ENCODE measurements at regions not wholly inside any gene's neighbourhood (a gene's known extent, or its start where the extent isn't known, plus 50 kb on each side); places are given as distances from the start of the nearest gene placed in this dataset.

- no peaks in the 10 kb centered on the region for H3K9me3 Mint-ChIP-seq
- DNase-seq (no peak), ATAC-seq (replicated peaks) (no peak)
- H3K27me3 Mint-ChIP-seq: no peaks in the 10 kb centered on the region
- no peaks in the 10 kb centered on the region for H3K4me1 Mint-ChIP-seq
- H3K27ac Mint-ChIP-seq: no peak overlapping the region
- no peak overlapping the region for H3K4me3 Mint-ChIP-seq
- H3K36me3 Mint-ChIP-seq: no peaks in the 10 kb centered on the region
These were observed 745.1 kb downstream of the LTN1 start for GRCh38 chr21:28247454-28248020.

DNA sequence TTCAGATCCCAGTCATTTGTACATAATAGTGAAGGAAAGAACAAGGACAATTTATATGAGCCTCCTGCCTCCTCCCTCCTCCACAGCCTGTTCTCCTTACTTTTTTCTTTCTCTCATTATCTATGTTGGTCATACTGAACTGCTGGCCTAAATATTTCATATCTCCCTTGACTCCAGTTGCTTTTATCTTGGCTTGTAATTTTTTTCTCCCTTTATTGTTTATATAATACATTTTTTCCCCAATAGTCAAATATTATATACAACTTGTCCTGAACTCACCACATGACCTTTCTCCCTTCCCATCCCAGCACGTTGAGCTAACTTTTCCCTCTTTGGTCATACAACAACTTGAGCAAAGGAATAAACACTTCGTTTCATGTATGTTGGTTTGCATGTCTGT is 752.1 kb downstream of the LTN1 start:
- Mint-ChIP-seq H3K36me3 (no peaks in the 10 kb centered on the region), H3K4me3 (no peak overlapping the region), H3K4me1 (no peaks in the 10 kb centered on the region), H3K27ac (no peak overlapping the region), H3K9me3 (no peaks in the 10 kb centered on the region), H3K27me3 (no peaks in the 10 kb centered on the region)
- ATAC-seq (replicated peaks) (no peak), DNase-seq (no peak)

- DNase-seq (no peak), ATAC-seq (replicated peaks) (no peak)
- H3K27ac Mint-ChIP-seq: no peak overlapping the region
- H3K27me3 Mint-ChIP-seq: no peaks in the 10 kb centered on the region
- no peaks in the 10 kb centered on the region for H3K4me1 Mint-ChIP-seq
- no peak overlapping the region for H3K4me3 Mint-ChIP-seq
- no peaks in the 10 kb centered on the region for H3K36me3 Mint-ChIP-seq
- H3K9me3 Mint-ChIP-seq: no peaks in the 10 kb centered on the region
These were observed 753.3 kb downstream of the LTN1 start for GRCh38 chr21:28239340-28239739.

- no peak for ATAC-seq (replicated peaks)
- H3K27ac Mint-ChIP-seq: no peak overlapping the region
These were observed 755.0 kb downstream of the LTN1 start for GRCh38 chr21:28237661-28238060.

GRCh38 chr21:28235169-28235895 is 757.3 kb downstream of the LTN1 start:
- no peak overlapping the region for H3K4me3 Mint-ChIP-seq
- DNase-seq (no peak), ATAC-seq (replicated peaks) (peak in 1 of 2 donors; percentile 27)
- H3K9me3 Mint-ChIP-seq: no peaks in the 10 kb centered on the region
- no peak overlapping the region for H3K27ac Mint-ChIP-seq
- H3K4me1 Mint-ChIP-seq: no peaks in the 10 kb centered on the region
- no peaks in the 10 kb centered on the region for H3K36me3 Mint-ChIP-seq
- H3K27me3 Mint-ChIP-seq: no peaks in the 10 kb centered on the region

More at GRCh38 chr21:28237661-28238060, 755.0 kb downstream of the LTN1 start:
- Mint-ChIP-seq H3K4me3 (no peak overlapping the region), H3K27me3 (no peaks in the 10 kb centered on the region), H3K4me1 (no peaks in the 10 kb centered on the region), H3K9me3 (no peaks in the 10 kb centered on the region), H3K36me3 (no peaks in the 10 kb centered on the region)
- DNase-seq: no peak

DNA sequence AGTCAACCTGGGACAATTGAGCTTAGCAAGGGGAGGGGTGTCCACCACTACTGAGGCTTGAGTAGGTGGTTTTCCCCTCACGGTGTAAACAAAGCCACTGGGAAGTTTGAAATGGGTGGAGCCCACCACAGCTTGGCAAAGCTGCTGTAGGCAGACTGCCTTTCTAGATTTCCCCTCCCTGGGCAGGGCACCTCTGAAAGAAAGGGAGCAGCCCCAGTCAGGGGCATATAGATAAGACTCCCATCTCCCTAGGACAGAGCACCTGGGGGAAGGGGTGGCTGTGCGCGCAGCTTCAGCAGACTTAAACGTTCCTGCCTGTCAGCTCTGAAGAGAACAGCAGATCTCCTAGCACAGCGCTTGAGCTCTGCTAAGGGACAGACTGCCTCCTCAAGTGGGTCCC is 758.4 kb downstream of the LTN1 start:
- Mint-ChIP-seq H3K27me3 (no peaks in the 10 kb centered on the region), H3K36me3 (no peaks in the 10 kb centered on the region), H3K4me1 (no peaks in the 10 kb centered on the region), H3K4me3 (no peak overlapping the region), H3K27ac (no peak overlapping the region), H3K9me3 (no peaks in the 10 kb centered on the region)
- ATAC-seq (replicated peaks) (no peak), DNase-seq (no peak)

DNA sequence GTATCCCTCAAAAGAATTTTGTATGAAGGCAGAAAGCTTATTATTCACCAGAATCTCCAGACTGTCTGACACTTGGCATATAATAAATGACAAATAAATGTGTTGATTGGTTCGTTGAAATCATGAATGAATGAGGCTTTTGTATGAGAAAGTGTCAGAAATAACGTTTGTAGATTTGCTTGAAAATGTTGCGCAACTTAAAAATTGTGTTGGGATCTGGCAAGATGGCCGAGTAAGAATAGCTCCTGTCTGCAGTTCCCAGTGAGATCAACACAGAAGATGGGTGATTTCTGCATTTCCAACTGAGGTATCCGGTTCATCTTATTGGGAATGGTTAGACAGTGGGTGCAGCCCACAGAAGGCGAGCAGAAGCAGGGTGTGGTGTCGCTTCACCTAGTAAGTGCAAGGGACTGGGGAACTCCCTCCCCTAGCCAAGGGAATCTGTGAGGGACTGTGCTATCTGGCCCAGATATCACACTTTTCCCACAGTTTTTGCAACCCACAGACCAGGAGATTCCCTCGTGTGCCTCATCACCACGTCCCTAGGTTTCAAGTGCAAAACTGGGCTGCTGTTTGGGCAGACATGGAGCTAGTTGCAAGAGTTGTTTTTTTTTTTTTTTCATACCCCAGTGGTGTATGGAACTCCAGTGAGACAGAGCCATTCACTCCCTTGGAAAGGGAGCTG is 759.0 kb downstream of the LTN1 start:
- Mint-ChIP-seq H3K4me3 (no peak overlapping the region), H3K27ac (no peak overlapping the region), H3K36me3 (no peaks in the 10 kb centered on the region), H3K4me1 (no peaks in the 10 kb centered on the region), H3K9me3 (no peaks in the 10 kb centered on the region), H3K27me3 (no peaks in the 10 kb centered on the region)
- ATAC-seq (replicated peaks): no peak
- DNase-seq: no peak

DNA sequence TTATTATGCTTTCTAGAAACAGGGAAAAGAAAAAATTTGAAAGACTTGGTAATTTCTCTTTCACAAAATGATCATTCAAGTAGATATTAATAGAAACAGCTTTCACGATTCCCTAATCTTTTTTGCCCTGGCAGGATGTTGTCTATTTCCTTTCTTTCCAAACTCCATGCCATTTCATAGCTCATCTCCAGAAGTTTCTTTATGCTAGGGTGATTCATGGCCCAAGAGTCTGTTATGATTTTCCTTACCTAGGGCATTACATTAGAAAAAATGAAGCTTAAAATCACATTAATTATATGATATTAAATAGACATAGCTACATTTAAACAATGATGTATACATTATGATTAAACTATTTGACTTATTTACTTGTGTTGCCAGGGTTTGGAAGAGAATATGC is 762.1 kb downstream of the LTN1 start:
- H3K4me1 Mint-ChIP-seq: no peaks in the 10 kb centered on the region
- no peak overlapping the region for H3K27ac Mint-ChIP-seq
- no peaks in the 10 kb centered on the region for H3K27me3 Mint-ChIP-seq
- H3K9me3 Mint-ChIP-seq: no peaks in the 10 kb centered on the region
- ATAC-seq (replicated peaks): no peak
- no peak overlapping the region for H3K4me3 Mint-ChIP-seq
- no peaks in the 10 kb centered on the region for H3K36me3 Mint-ChIP-seq
- no peak for DNase-seq

GRCh38 chr21:28229814-28230213 is 762.9 kb downstream of the LTN1 start:
- ATAC-seq (replicated peaks): no peak
- DNase-seq: no peak
- Mint-ChIP-seq H3K4me1 (no peaks in the 10 kb centered on the region), H3K27me3 (no peaks in the 10 kb centered on the region), H3K36me3 (no peaks in the 10 kb centered on the region), H3K27ac (no peak overlapping the region), H3K9me3 (no peaks in the 10 kb centered on the region), H3K4me3 (no peak overlapping the region)

DNA sequence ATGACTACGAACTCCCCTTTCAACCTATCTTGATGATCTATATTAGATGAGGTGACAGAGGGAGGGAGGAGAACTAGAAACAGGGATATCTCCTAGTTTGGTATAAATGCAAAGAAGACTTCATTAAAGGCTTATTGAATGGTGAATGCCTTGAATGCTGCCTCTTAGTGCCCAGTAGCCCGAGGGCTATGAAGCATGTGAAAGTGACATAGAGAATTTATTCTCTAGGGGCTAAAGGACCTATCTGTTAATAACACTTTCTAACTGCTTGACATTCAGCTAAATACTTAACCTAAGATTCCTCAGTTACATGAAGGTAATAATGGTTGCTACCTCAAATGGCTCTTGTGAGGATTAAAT is 764.1 kb downstream of the LTN1 start:
- ATAC-seq (replicated peaks) (no peak), DNase-seq (no peak)
- Mint-ChIP-seq H3K4me3 (no peak overlapping the region), H3K9me3 (no peaks in the 10 kb centered on the region), H3K4me1 (no peaks in the 10 kb centered on the region), H3K27me3 (no peaks in the 10 kb centered on the region), H3K27ac (no peak overlapping the region), H3K36me3 (no peaks in the 10 kb centered on the region)

DNA sequence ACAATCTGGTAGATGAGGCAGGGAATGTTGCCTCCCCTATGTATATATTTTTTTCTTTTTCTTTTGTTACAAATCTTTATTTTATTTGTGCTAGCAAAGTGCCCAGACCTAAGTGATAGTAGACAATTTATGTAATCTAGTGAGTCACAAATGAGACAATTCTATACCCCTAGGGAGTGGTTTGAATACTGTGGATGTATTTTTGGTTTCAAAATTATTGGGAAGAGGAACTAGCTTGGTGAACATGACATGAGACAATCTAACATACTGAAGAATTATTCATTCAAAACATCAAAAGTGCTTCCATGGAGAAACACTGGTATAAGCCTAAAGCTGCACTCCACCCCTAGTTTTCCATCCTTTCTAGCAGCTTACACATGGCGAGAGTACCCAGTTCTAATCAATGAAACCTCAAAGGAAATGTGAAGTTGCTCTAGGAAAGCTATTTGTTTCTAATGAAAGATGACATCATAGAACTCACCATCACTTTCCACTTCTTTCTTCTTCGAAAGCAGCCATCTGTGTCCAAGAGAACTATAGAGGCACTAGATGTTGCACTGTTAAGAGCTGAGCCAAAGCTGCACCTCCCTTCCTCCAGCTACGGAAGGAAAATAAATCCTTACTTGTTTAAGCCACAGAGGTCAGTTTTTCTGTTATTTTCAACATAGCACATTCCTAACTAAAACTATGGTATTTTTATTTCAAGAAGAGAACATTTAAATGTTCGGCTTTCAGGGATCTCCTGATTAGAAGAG is 764.6 kb downstream of the LTN1 start:
- Mint-ChIP-seq H3K27ac (no peak overlapping the region), H3K36me3 (no peaks in the 10 kb centered on the region), H3K27me3 (no peaks in the 10 kb centered on the region), H3K4me1 (no peaks in the 10 kb centered on the region), H3K9me3 (no peaks in the 10 kb centered on the region), H3K4me3 (no peak overlapping the region)
- ATAC-seq (replicated peaks) (peak; percentile 39 to 59), DNase-seq (no peak)

DNA sequence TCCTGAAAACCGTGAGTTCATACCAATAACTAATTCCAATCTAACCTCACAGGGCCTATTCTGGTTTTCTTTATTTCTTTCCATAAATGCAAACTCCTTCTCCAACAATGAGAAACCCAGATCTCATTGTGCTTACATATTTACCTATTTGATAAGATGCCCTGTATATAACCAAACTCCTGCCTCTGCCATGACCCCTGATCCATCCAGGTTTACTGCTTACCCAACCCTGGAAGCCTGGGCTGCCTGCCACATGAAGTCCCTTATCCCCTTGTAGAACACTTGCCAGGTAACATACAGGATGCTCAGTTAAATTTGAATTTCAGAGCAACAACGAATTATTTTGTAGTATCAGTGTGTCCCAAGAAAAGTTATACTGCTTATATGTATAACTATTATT is 766.1 kb downstream of the LTN1 start:
- H3K27me3 Mint-ChIP-seq: no peaks in the 10 kb centered on the region
- no peaks in the 10 kb centered on the region for H3K9me3 Mint-ChIP-seq
- ATAC-seq (replicated peaks) (no peak), DNase-seq (no peak)
- H3K4me3 Mint-ChIP-seq: no peak overlapping the region
- H3K4me1 Mint-ChIP-seq: no peaks in the 10 kb centered on the region
- no peaks in the 10 kb centered on the region for H3K36me3 Mint-ChIP-seq
- H3K27ac Mint-ChIP-seq: no peak overlapping the region

- DNase-seq: no peak
- Mint-ChIP-seq H3K27ac (no peak overlapping the region), H3K36me3 (no peaks in the 10 kb centered on the region), H3K4me1 (no peaks in the 10 kb centered on the region), H3K9me3 (peaks cover 0 to 2% of the 10 kb centered on the region in 2 donors), H3K27me3 (no peaks in the 10 kb centered on the region), H3K4me3 (no peak overlapping the region)
- no peak for ATAC-seq (replicated peaks)
These were observed 768.4 kb downstream of the LTN1 start for GRCh38 chr21:28224191-28224726.

- DNase-seq (no peak), ATAC-seq (replicated peaks) (no peak)
- H3K9me3 Mint-ChIP-seq: peaks cover 4% of the 10 kb centered on the region in 2 donors
- H3K27ac Mint-ChIP-seq: no peak overlapping the region
- no peaks in the 10 kb centered on the region for H3K27me3 Mint-ChIP-seq
- H3K4me1 Mint-ChIP-seq: no peaks in the 10 kb centered on the region
- H3K36me3 Mint-ChIP-seq: no peaks in the 10 kb centered on the region
- H3K4me3 Mint-ChIP-seq: no peak overlapping the region
These were observed 770.7 kb downstream of the LTN1 start for GRCh38 chr21:28221984-28222383.

Data from stimulated activated naive B cell treated with anti-CD40 and anti-IgM and Interleukin-4, amounts not matched to agents 10 μg/mL and 1 μg/mL and 100 μg/mL, for 72 hours (primary cell).